ENCODE measurements at regions not wholly inside any gene's neighbourhood (a gene's known extent, or its start where the extent isn't known, plus 50 kb on each side); places are given as distances from the start of the nearest gene placed in this dataset.
"Not testable (repeated sequence)": the region's sequence is repeated elsewhere in the genome, so short reads cannot be mapped to it uniquely, and the experiment has no call there.

DNA sequence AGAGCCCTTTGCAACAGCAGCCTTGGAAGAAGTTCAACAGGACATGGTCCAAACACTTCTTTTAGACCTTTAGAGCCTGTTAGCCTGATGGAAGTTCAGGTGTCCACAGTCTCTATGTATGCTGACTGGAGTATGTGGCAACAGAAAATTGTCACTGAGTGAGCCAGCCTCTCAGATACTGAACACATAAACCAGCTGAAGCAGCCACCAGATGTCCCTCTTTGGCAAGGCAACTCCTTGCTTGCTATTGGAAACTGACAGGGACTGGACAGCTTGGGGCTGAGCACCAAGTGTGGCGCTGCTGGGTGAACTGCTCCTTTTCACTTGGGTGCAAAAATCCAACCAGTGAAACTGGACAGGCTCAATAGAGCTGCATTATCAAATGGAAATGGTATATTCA, 1344.9 kb downstream of the RPIA start:
- not testable (repeated sequence) for H3K4me1 Mint-ChIP-seq (ENCODE audit: unreplicated experiment); H3K27me3 Mint-ChIP-seq; H3K4me3 Mint-ChIP-seq

DNA sequence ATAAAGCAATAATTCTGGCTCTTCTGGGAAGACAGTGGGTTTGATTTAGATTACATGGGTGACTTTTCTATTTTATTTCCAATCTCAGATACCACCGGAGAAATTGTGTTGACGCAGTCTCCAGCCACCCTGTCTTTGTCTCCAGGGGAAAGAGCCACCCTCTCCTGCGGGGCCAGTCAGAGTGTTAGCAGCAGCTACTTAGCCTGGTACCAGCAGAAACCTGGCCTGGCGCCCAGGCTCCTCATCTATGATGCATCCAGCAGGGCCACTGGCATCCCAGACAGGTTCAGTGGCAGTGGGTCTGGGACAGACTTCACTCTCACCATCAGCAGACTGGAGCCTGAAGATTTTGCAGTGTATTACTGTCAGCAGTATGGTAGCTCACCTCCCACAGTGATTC, 1347.6 kb downstream of the RPIA start:
- H3K27me3 Mint-ChIP-seq; H3K9me3 Mint-ChIP-seq; H3K36me3 Mint-ChIP-seq; H3K27ac Mint-ChIP-seq; H3K4me3 Mint-ChIP-seq; DNase-seq (ENCODE audit: extremely low spot score, unreplicated experiment); H3K4me1 Mint-ChIP-seq (ENCODE audit: unreplicated experiment): not testable (repeated sequence)

More for the DNA sequence above, 1344.9 kb downstream of the RPIA start:
- H3K36me3 Mint-ChIP-seq; DNase-seq (ENCODE audit: extremely low spot score, unreplicated experiment); H3K9me3 Mint-ChIP-seq; H3K27ac Mint-ChIP-seq: not testable (repeated sequence)

DNA sequence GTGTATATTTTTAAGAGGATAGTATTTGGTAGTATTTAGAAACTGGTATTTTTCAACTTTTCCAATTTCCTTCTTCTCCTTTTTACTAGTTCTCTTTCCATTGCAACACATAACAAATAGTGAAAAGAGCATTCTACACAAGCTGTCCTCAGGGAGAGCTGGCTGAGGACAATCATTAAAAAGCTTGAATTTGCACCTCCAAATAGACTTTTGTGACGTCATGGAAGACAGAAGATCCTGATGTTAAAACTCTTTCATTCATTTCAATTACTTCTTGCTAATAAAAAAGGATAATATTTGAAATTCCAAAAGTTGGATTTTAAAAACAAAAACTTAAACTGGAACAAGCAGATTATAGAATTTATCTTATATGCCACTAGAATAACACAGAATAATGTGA, 1356.3 kb downstream of the RPIA start:
- H3K4me1 Mint-ChIP-seq (ENCODE audit: unreplicated experiment); DNase-seq (ENCODE audit: extremely low spot score, unreplicated experiment); H3K4me3 Mint-ChIP-seq; H3K27ac Mint-ChIP-seq; H3K9me3 Mint-ChIP-seq; H3K27me3 Mint-ChIP-seq; H3K36me3 Mint-ChIP-seq: not testable (repeated sequence)

DNA sequence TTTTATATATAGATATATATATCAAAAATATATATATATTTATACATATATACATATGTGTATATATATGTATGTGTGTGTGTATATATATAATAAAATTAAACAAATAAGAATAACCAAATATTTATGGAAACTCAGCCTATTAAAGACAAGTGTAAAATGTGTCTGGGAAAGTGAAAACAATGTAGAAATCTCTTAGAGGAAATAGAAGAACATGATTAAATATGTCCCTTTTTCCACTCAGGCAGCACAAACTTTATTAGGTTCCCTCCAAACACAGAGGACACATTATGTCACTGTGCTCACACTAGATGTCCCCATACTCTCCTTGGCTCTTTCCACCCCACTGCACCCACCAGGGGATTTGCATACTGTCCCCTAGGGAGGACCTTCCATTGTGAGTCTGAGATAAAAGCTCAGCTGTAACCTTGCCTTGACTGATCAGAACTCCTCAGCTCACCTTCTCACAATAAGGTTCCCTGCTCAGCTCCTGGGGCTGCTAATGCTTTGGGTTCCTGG, 1360.7 kb downstream of the RPIA start:
- H3K36me3 Mint-ChIP-seq; H3K27me3 Mint-ChIP-seq; H3K27ac Mint-ChIP-seq; H3K9me3 Mint-ChIP-seq; H3K4me3 Mint-ChIP-seq; DNase-seq (ENCODE audit: extremely low spot score, unreplicated experiment); H3K4me1 Mint-ChIP-seq (ENCODE audit: unreplicated experiment): not testable (repeated sequence)

DNA sequence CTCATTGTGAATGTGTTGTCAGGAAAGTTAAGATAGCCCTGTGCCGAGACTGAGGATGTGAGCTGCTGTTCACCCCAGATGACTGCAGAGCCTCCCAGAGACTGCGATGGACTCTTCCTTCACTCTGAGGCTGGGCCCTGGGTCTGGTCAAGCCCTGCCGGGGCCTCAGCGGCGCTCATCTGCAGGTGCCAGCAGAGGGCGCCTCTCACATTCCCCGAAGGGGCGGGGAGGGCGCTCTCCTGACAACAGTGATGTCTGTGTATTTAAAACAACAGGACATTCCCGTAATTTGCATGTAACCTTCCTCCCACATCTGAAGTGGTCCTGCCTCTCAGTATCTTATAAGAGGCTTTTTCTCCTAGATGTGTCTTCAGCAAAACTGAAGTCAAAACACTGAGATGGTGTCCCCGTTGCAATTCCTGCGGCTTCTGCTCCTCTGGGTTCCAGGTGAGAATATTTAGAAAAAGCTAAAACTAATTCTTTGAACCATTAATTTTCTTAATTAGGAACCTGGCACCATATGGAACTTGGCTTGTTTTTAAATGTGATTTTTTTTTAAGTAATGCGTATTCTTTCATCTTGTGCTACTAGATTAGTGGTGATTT, 1377.9 kb downstream of the RPIA start:
- no peaks in the 10 kb centered on the region for H3K36me3 Mint-ChIP-seq

DNA sequence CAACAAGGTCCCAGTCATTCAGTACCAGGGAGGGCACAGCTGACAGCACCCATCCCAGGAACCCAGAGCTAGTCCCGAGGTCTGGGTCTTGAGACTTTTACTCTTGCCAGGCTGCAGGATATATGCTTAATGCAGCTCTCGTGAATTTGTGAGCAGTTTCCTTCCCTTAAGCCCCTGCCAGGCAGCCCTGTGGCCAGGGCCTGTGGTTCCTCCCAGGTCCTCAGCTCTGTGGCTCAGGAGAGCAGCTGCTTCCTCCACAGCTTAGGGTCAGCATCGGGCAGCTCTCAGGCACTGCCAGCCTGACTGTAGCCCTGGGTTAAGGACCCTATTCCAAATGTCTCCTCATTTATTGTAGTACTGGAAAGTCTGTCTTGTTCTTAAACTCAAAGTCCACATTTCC, 1384.8 kb downstream of the RPIA start:
- Mint-ChIP-seq H3K4me1 (ENCODE audit: unreplicated experiment) (no peaks in the 10 kb centered on the region), H3K9me3 (no peaks in the 10 kb centered on the region), H3K4me3 (no peak overlapping the region), H3K36me3 (no peaks in the 10 kb centered on the region), H3K27me3 (peaks cover 3% of the 10 kb centered on the region), H3K27ac (no peak overlapping the region)
- no peak for DNase-seq (ENCODE audit: extremely low spot score, unreplicated experiment)
- TF ChIP-seq, protein P1, sequence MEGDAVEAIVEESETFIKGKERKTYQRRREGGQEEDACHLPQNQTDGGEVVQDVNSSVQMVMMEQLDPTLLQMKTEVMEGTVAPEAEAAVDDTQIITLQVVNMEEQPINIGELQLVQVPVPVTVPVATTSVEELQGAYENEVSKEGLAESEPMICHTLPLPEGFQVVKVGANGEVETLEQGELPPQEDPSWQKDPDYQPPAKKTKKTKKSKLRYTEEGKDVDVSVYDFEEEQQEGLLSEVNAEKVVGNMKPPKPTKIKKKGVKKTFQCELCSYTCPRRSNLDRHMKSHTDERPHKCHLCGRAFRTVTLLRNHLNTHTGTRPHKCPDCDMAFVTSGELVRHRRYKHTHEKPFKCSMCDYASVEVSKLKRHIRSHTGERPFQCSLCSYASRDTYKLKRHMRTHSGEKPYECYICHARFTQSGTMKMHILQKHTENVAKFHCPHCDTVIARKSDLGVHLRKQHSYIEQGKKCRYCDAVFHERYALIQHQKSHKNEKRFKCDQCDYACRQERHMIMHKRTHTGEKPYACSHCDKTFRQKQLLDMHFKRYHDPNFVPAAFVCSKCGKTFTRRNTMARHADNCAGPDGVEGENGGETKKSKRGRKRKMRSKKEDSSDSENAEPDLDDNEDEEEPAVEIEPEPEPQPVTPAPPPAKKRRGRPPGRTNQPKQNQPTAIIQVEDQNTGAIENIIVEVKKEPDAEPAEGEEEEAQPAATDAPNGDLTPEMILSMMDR (conservative IDR thresholded peaks at IDR 0.05), result no peak

More for the DNA sequence above, 1377.9 kb downstream of the RPIA start:
- Mint-ChIP-seq H3K27ac (no peak overlapping the region), H3K27me3 (no peaks in the 10 kb centered on the region), H3K4me1 (ENCODE audit: unreplicated experiment) (no peaks in the 10 kb centered on the region), H3K9me3 (no peaks in the 10 kb centered on the region), H3K4me3 (no peak overlapping the region)
- DNase-seq (ENCODE audit: extremely low spot score, unreplicated experiment), result no peak
- TF ChIP-seq, protein P1 (conservative IDR thresholded peaks at IDR 0.05), result peak; percentile 56

DNA sequence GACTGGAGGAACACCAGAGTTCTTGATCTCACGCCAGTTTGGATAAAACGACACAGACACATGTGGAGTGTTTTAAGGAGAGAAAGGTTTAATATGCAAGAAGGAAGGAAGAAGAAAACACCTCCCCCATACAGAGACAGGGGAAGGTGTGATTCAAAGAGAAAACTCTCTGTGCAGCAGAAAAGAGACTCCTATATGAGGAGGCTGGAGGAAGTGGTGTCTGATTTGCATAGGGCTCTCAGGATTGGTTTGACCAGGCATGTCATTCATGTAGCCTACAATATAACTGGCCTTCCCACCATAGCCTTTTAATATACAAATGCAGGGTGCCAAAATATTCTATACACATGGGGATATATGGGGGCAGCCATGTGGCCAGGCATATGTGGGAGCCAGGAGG, 1386.5 kb downstream of the RPIA start:
- Mint-ChIP-seq H3K27ac (no peak overlapping the region), H3K36me3 (no peaks in the 10 kb centered on the region), H3K27me3 (peaks cover 3% of the 10 kb centered on the region), H3K9me3 (no peaks in the 10 kb centered on the region), H3K4me3 (no peak overlapping the region), H3K4me1 (ENCODE audit: unreplicated experiment) (no peaks in the 10 kb centered on the region)
- DNase-seq (ENCODE audit: extremely low spot score, unreplicated experiment), result no peak
- TF ChIP-seq, protein P1 (conservative IDR thresholded peaks at IDR 0.05), result no peak

DNA sequence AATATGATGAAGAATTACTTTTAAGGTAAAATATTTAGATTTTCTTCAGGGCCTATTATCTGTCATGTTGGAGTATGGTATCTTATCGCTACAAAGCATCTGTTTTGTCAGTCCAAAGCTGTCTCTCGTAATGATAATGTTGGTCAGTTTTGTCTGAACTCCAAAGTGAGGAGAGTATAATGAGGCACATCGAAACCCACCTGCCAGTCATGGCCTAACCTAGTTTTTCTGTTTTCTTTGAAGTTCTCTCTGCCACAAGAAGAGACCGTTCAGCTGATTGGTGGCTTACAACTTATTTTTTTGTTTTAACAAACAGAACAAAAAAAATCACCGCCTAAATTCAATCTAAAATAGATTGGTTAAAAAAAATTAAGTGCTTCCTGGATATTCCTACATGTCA, 1387.9 kb downstream of the RPIA start:
- TF ChIP-seq, protein P1 (conservative IDR thresholded peaks at IDR 0.05), result no peak
- Mint-ChIP-seq H3K36me3 (no peaks in the 10 kb centered on the region), H3K27me3 (peaks cover 3% of the 10 kb centered on the region), H3K4me1 (ENCODE audit: unreplicated experiment) (no peaks in the 10 kb centered on the region), H3K27ac (no peak overlapping the region), H3K4me3 (no peak overlapping the region), H3K9me3 (no peaks in the 10 kb centered on the region)
- no peak for DNase-seq (ENCODE audit: extremely low spot score, unreplicated experiment)

Data from type B pancreatic cell (in vitro differentiated cells).